ENCODE measurements at regions not wholly inside any gene's neighbourhood (a gene's known extent, or its start where the extent isn't known, plus 50 kb on each side); places are given as distances from the start of the nearest gene placed in this dataset.

DNA sequence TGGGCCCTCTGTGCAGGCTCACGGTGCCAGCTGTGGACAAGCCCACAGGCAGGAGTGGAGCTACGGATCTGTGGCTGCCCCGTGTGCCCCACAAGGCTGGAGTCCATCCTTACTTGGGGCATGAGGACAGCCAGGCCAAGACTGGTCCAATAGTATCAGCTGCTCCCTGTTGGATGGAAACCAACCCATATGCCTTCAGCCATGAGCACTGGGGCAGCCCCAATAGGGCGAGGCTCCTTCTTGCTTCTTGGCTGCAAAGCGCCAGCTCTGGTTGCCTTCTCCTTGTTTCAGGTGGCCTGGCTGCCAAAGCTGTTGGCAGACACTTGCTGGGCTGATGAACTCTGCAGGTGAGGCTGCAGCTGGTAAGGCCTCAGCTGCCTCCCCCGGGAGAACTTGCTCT, 188.0 kb downstream of the ENGASE start:
- no peak overlapping the region for H3K4me3 ChIP-seq (ENCODE audit: low read depth, low read length)
- in situ Hi-C loops (cut with HindIII; ENCODE audit: low sequenced_read_pairs), result no loop called here
- no peak for DNase-seq (ENCODE audit: low read depth, low spot score)
- TF ChIP-seq, protein P1, sequence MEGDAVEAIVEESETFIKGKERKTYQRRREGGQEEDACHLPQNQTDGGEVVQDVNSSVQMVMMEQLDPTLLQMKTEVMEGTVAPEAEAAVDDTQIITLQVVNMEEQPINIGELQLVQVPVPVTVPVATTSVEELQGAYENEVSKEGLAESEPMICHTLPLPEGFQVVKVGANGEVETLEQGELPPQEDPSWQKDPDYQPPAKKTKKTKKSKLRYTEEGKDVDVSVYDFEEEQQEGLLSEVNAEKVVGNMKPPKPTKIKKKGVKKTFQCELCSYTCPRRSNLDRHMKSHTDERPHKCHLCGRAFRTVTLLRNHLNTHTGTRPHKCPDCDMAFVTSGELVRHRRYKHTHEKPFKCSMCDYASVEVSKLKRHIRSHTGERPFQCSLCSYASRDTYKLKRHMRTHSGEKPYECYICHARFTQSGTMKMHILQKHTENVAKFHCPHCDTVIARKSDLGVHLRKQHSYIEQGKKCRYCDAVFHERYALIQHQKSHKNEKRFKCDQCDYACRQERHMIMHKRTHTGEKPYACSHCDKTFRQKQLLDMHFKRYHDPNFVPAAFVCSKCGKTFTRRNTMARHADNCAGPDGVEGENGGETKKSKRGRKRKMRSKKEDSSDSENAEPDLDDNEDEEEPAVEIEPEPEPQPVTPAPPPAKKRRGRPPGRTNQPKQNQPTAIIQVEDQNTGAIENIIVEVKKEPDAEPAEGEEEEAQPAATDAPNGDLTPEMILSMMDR (IDR thresholded peaks at IDR 0.05; ENCODE audit: low read depth, low read length), result no peak

DNA sequence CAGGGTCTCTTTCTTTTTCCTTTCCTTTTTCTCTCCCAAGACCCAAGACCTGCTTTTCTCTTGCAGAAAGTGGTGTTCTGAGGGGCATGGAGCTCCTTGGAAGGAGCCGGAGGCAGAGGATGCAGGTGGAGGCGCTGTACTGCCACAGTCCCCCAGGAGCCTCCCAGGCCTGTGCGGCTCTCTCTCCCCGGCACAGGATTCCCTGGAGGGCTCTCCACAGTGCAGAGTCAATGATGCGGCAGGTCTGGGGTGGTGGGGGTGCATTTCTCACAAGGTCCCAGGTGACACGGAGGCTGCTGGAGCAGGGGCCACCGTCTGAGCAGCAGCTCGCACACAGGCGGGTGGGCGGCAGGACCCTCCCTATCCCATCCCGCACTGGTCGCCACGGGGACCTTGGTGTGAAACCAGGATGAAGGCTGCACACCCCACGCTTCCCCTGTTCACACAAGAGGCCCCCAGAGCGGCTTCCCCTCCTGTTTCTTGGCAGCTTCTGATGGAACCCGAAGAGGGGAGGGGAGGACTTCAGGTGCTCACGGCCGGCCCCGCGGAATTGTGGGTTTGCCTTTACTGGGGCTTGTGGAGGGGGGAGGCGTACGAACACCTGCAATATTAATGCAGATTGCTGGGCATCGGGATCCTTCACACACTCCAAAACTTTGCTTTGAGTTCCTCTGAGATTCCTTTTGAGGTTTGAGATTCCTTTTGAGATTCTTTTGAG, 186.9 kb downstream of the ENGASE start:
- TF ChIP-seq, protein P1 (IDR thresholded peaks at IDR 0.05; ENCODE audit: low read depth, low read length), result no peak
- DNase-seq (ENCODE audit: low read depth, low spot score), result no peak
- H3K4me3 ChIP-seq (ENCODE audit: low read depth, low read length), result no peak overlapping the region
- in situ Hi-C loops (cut with HindIII; ENCODE audit: low sequenced_read_pairs), result no loop called here

DNA sequence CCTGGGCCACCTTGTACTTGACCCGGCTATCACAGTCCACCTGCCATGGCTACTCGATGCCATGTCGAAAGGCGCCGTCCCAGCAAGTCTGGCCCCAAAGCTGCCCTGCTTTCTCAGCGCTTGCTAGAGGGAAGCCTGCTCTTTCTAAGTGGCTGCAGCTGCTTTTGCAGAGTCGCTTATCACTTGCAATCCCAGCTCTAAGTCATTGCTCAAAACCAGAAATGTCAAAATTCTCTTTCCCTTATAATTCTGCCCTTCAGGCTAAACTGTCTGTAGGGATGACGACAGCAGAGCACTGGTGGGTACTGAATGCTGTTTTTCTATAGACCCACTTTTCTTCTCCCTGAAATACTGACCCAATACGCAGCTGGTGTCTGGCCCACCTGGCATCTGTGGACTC, 184.2 kb downstream of the ENGASE start:
- in situ Hi-C loops (cut with HindIII; ENCODE audit: low sequenced_read_pairs), result no loop called here
- H3K4me3 ChIP-seq (ENCODE audit: low read depth, low read length), result no peak overlapping the region
- TF ChIP-seq, protein P1 (IDR thresholded peaks at IDR 0.05; ENCODE audit: low read depth, low read length), result no peak
- no peak for DNase-seq (ENCODE audit: low read depth, low spot score)

DNA sequence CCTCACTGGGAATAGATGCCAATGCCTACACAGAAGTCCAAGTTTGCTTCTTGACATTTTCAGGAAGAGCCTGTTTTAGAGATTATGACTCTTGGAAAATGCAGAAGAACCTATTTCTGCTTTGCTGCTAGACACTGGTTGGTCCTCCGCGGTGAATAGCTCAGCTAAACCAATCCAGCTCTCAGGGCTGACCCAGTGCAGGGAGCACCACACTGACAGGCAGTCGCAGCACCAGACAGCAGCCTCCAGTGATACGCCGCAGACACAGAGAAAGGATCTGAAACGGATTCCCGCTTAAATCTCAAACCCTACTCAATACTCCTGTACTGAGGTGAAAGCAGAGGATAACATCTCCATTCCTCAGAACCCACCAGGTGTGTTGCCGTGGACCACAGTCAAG, 183.4 kb downstream of the ENGASE start:
- DNase-seq (ENCODE audit: low read depth, low spot score), result no peak
- in situ Hi-C loops (cut with HindIII; ENCODE audit: low sequenced_read_pairs), result no loop called here
- TF ChIP-seq, protein P1 (IDR thresholded peaks at IDR 0.05; ENCODE audit: low read depth, low read length), result no peak

DNA sequence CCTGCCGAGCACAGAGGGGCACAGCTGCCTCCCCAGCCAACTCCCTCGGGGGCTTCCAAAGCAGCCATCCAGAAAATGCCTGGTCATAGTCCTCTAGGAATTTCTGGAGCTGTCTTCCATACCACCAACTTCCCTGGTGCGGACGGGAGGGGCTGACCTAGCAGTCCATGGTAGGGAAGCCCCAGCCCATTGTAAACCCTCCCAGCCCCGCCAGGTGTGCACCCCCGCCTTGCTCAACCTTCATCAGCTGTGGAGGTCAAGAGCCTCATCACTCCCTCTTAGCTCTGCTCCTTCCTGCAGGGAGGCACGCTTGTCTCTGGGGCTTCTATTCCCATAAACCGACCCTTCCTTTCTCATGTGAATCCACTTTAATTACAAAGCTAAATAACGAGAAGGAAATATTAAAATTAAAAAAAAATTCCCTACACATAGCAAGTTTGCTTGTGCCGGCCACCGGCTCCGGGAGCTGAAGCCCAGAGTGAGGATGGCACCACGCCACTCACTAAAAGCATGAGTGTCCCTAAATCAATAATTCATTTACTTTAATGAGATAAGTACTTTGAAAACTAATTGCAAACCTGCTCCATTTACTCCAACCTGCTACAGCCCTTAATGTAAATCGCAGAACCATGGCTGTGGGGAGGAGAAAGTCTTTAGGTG, 181.4 kb downstream of the ENGASE start:
- no peak overlapping the region for H3K4me3 ChIP-seq (ENCODE audit: low read depth, low read length)
- in situ Hi-C loops (cut with HindIII; ENCODE audit: low sequenced_read_pairs), result no loop called here
- TF ChIP-seq, protein P1 (IDR thresholded peaks at IDR 0.05; ENCODE audit: low read depth, low read length), result no peak
- DNase-seq (ENCODE audit: low read depth, low spot score), result no peak

More for the DNA sequence above, 183.4 kb downstream of the ENGASE start:
- no peak overlapping the region for H3K4me3 ChIP-seq (ENCODE audit: low read depth, low read length)

DNA sequence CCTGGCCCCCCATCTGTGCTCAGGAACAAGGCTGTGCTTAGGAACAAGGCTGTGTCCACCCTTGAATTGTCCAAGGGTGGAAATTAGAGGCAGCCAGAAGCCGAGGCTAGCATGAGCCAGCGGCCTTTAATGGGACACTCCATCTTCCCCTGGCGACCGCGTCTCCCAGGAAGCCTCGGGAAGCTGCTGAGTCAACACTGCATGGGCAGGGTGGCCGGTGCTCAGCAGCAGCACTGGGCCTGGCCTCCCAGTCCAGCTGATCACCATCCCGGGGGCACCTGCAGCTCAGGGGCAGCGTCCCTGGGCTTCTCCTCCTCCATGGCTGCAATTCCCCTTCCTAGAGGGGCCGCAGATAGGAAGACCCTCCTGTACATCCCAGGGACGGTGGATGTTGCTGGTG, 180.8 kb downstream of the ENGASE start:
- no peak for DNase-seq (ENCODE audit: low read depth, low spot score)
- in situ Hi-C loops (cut with HindIII; ENCODE audit: low sequenced_read_pairs), result no loop called here
- TF ChIP-seq, protein P1 (IDR thresholded peaks at IDR 0.05; ENCODE audit: low read depth, low read length), result no peak
- H3K4me3 ChIP-seq (ENCODE audit: low read depth, low read length), result no peak overlapping the region
